UCSD-AML1 (cell line): ENCODE measurements at regions not wholly inside any gene's neighbourhood (a gene's known extent, or its start where the extent isn't known, plus 50 kb on each side); places are given as distances from the start of the nearest gene placed in this dataset.

Experiments
- DNase-seq: peaks from one replicate; lab custom pipeline; 2025; ENCODE audit not compliant: unreplicated experiment; lab: John Stamatoyannopoulos, UW

GRCh38 chr5:23007762-23008161, 154.6 kb upstream of the CDH12 start:
- DNase-seq: no peak

GRCh38 chr5:23007236-23007635, 154.1 kb upstream of the CDH12 start:
- DNase-seq: no peak

- DNase-seq: no peak
Observed at GRCh38 chr5:23001120-23001519, 148.0 kb upstream of the CDH12 start.

GRCh38 chr5:22998774-22999173, 145.6 kb upstream of the CDH12 start:
- DNase-seq: no peak

- no peak for DNase-seq
Observed at GRCh38 chr5:22998362-22998761, 145.2 kb upstream of the CDH12 start.

- no peak for DNase-seq
Observed at GRCh38 chr5:22988937-22989336, 135.8 kb upstream of the CDH12 start.

- no peak for DNase-seq
Observed at GRCh38 chr5:22986281-22986680, 133.1 kb upstream of the CDH12 start.

- DNase-seq: no peak
Observed at GRCh38 chr5:22985446-22985845, 132.3 kb upstream of the CDH12 start.

- no peak for DNase-seq
Observed at GRCh38 chr5:22970956-22971618, 117.9 kb upstream of the CDH12 start.

GRCh38 chr5:22970491-22970890, 117.3 kb upstream of the CDH12 start:
- no peak for DNase-seq

GRCh38 chr5:22968386-22968785, 115.2 kb upstream of the CDH12 start:
- no peak for DNase-seq

- DNase-seq: no peak
Observed at GRCh38 chr5:22965960-22966359, 112.8 kb upstream of the CDH12 start.

GRCh38 chr5:22964632-22965031, 111.5 kb upstream of the CDH12 start:
- DNase-seq: no peak

GRCh38 chr5:22958462-22959262, 105.5 kb upstream of the CDH12 start:
- DNase-seq: no peak

GRCh38 chr5:22947921-22948320, 94.8 kb upstream of the CDH12 start:
- no peak for DNase-seq

GRCh38 chr5:22938362-22938761, 85.2 kb upstream of the CDH12 start:
- no peak for DNase-seq

GRCh38 chr5:22928821-22929482, 75.8 kb upstream of the CDH12 start:
- no peak for DNase-seq

- no peak for DNase-seq
Observed at GRCh38 chr5:22926574-22926973, 73.4 kb upstream of the CDH12 start.

GRCh38 chr5:22918511-22918910, 65.4 kb upstream of the CDH12 start:
- no peak for DNase-seq

GRCh38 chr5:22916393-22916792, 63.2 kb upstream of the CDH12 start:
- no peak for DNase-seq

GRCh38 chr5:22911019-22911418, 57.9 kb upstream of the CDH12 start:
- DNase-seq: no peak

GRCh38 chr5:22910523-22910922, 57.4 kb upstream of the CDH12 start:
- DNase-seq: no peak
